Common myeloid progenitor, CD34-positive (primary cell): ENCODE measurements at regions not wholly inside any gene's neighbourhood (a gene's known extent, or its start where the extent isn't known, plus 50 kb on each side); places are given as distances from the start of the nearest gene placed in this dataset.

ENCODE experiments used
- CTCF ChIA-PET: fragments of 350-600 bp; sonication (Branson Sonifier 250); formaldehyde crosslinking; loops from one replicate; lab custom pipeline; 2021; ENCODE audit warnings: antibody characterized with exemption; lab: Charles Lee
- POLR2A ChIA-PET: fragments of 350-600 bp; sonication (Branson Sonifier 250); formaldehyde crosslinking; loops from one replicate; lab custom pipeline; 2021; ENCODE audit warnings: antibody characterized with exemption; lab: Charles Lee
- DNase-seq, 3 donors: peaks; one replicate each; pipeline versions ENCODE4 v3.0.0 to v3.0.0-alpha.2; 2013
- H3K27ac ChIP-seq, 2 experiments: 1 replicate in 1 of 2; 2 replicates in 1 of 2; pipeline ENCODE4 v1.7.0; 2013; ENCODE audit warnings: inconsistent platforms in 2 of 2, low read length in 2 of 2, mild to moderate bottlenecking in 2 of 2, low read depth in 1 of 2, moderate library complexity in 1 of 2; ENCODE audit not compliant: severe bottlenecking in 2 of 2, insufficient read depth in 1 of 2, poor library complexity in 1 of 2
- H3K27me3 ChIP-seq, 5 experiments: replicated peaks in 2 of 5; 1 replicate in 3 of 5; 2 replicates in 2 of 5; pipeline versions ENCODE4 v1.6.1 to v1.7.0; 2013; ENCODE audit warnings: low read length in 4 of 5, mild to moderate bottlenecking in 2 of 5, moderate library complexity in 2 of 5, inconsistent platforms in 1 of 5; ENCODE audit not compliant: insufficient read depth in 5 of 5, control insufficient read depth in 4 of 5
- H3K36me3 ChIP-seq, 4 experiments: 1 replicate in 2 of 4; 2 replicates in 2 of 4; pipeline versions ENCODE4 v1.6.1 to v1.7.0; 2013; ENCODE audit warnings: low read length in 3 of 4, control low read depth in 1 of 4, mild to moderate bottlenecking in 1 of 4; ENCODE audit not compliant: control insufficient read depth in 4 of 4, insufficient read depth in 4 of 4
- H3K4me1 ChIP-seq, 4 experiments: 1 replicate in 3 of 4; 2 replicates in 1 of 4; pipeline versions ENCODE4 v1.6.1 to v1.7.1; 2013; ENCODE audit warnings: low read length in 3 of 4, mild to moderate bottlenecking in 3 of 4, control low read depth in 1 of 4, inconsistent platforms in 1 of 4, moderate library complexity in 1 of 4; ENCODE audit not compliant: control insufficient read depth in 4 of 4, insufficient read depth in 4 of 4; ENCODE audit errors: control extremely low read depth in 1 of 4
- H3K4me3 ChIP-seq, 7 experiments: 1 replicate in 4 of 7; 2 replicates in 3 of 7; pipeline versions ENCODE4 v1.5.1 to v1.7.0; 2013; ENCODE audit warnings: mild to moderate bottlenecking in 7 of 7, low read length in 6 of 7, moderate library complexity in 6 of 7, inconsistent platforms in 2 of 7, low read depth in 2 of 7, control low read depth in 1 of 7; ENCODE audit not compliant: insufficient read depth in 4 of 7, control insufficient read depth in 1 of 7; ENCODE audit errors: extremely low read depth in 1 of 7
- H3K9me3 ChIP-seq, 5 experiments: 1 replicate in 4 of 5; 2 replicates in 1 of 5; pipeline versions ENCODE4 v1.6.1 to v1.7.1; 2013; ENCODE audit warnings: low read length in 4 of 5, mild to moderate bottlenecking in 2 of 5, inconsistent platforms in 1 of 5, low read depth in 1 of 5, moderate library complexity in 1 of 5; ENCODE audit not compliant: control insufficient read depth in 4 of 5, insufficient read depth in 2 of 5; ENCODE audit errors: control extremely low read depth in 1 of 5
- WGBS: methylation state at CpG from one replicate; pipeline ENCODE4 v1.1.5; 2013; ENCODE audit not compliant: insufficient coverage; 5-methylcytosine and 5-hydroxymethylcytosine counted together

GRCh38 chr13:105159841-105160240 is 1375.6 kb downstream of the EFNB2 start:
- H3K4me1 ChIP-seq = no peaks in the 10 kb centered on the region
- no peak overlapping the region for H3K4me3 ChIP-seq
- H3K27ac ChIP-seq = no peak overlapping the region
- WGBS = 14% methylated on average over 1 of the region's 1 CpG
- ChIA-PET POLR2A (no interaction called here), CTCF (no interaction called here)
- H3K9me3 ChIP-seq = no peaks in the 10 kb centered on the region
- DNase-seq = peak in 2 of 3 donors; percentile 12 to 32
- no peaks in the 10 kb centered on the region for H3K36me3 ChIP-seq
- H3K27me3 ChIP-seq = no peaks in the 10 kb centered on the region

GRCh38 chr13:105153611-105154010 is 1381.9 kb downstream of the EFNB2 start:
- ChIA-PET CTCF (no interaction called here), POLR2A (no interaction called here)
- no peaks in the 10 kb centered on the region for H3K36me3 ChIP-seq
- no peak overlapping the region for H3K27ac ChIP-seq
- peaks cover 0 to 4% (median 0%) of the 10 kb centered on the region in 5 experiments for H3K9me3 ChIP-seq
- H3K27me3 ChIP-seq = no peaks in the 10 kb centered on the region
- no peak for DNase-seq
- WGBS = no CpG with 5 or more reads among the region's 1 CpG
- no peaks in the 10 kb centered on the region for H3K4me1 ChIP-seq
- no peak overlapping the region for H3K4me3 ChIP-seq

- WGBS = 98% methylated on average over 3 of the region's 3 CpGs
- CTCF ChIA-PET = interaction anchor here (1.3 kb wide), 1 partner anchor 10 kb away, joined by 4 read pairs; no protein-coding TSS in a partner anchor
- H3K4me3 ChIP-seq = no peak overlapping the region
- H3K27ac ChIP-seq = no peak overlapping the region
- peaks cover 0 to 4% (median 0%) of the 10 kb centered on the region in 5 experiments for H3K9me3 ChIP-seq
- no peaks in the 10 kb centered on the region for H3K27me3 ChIP-seq
- no peak for DNase-seq
- no peaks in the 10 kb centered on the region for H3K36me3 ChIP-seq
- POLR2A ChIA-PET = no interaction called here
- H3K4me1 ChIP-seq = no peaks in the 10 kb centered on the region
Measured at GRCh38 chr13:105151639-105152038, 1383.8 kb downstream of the EFNB2 start.

- Histone ChIP-seq H3K36me3 (no peaks in the 10 kb centered on the region), H3K27me3 (no peaks in the 10 kb centered on the region), H3K4me3 (no peak overlapping the region), H3K9me3 (peaks cover 0 to 4% (median 0%) of the 10 kb centered on the region in 5 experiments), H3K4me1 (peaks cover 0 to 3% (median 0%) of the 10 kb centered on the region in 4 experiments), H3K27ac (no peak overlapping the region)
- WGBS = 83% methylated on average over 1 of the region's 4 CpGs
- POLR2A ChIA-PET = no interaction called here
- no peak for DNase-seq
- CTCF ChIA-PET = no interaction called here
Measured at GRCh38 chr13:105147461-105147860, 1388.0 kb downstream of the EFNB2 start.

- H3K4me3 ChIP-seq = no peak overlapping the region
- POLR2A ChIA-PET = interaction anchor here (0.6 kb wide), 1 partner anchor 33 kb away, joined by 3 read pairs; no protein-coding TSS in a partner anchor
- no peak overlapping the region for H3K27ac ChIP-seq
- H3K36me3 ChIP-seq = no peaks in the 10 kb centered on the region
- peaks cover 0 to 10% (median 5%) of the 10 kb centered on the region in 4 experiments for H3K4me1 ChIP-seq
- DNase-seq = no peak
- H3K27me3 ChIP-seq = no peaks in the 10 kb centered on the region
- CTCF ChIA-PET = no interaction called here
- 94% methylated on average over 2 of the region's 3 CpGs for WGBS
- H3K9me3 ChIP-seq = no peaks in the 10 kb centered on the region
Measured at GRCh38 chr13:105144936-105145335, 1390.5 kb downstream of the EFNB2 start.

DNA sequence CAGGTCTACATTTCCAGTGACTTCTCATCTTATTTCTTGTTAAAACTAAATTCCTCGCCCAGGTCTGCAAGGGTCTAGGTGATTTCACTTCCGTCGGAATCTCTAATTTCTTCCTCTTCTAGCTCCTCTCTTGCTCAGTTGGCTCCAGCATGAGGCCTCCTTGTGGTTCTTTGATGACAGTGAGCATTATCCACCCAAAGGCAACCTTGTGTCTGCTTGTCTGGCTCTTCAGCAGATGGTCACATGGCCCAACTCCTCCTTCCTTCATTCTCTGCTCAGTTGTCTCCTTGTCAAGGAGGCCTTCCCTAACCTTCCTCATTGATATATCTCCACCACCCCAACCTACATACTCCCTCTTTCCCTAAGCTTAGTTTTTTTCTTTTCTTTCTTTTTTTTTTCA is 1391.4 kb downstream of the EFNB2 start:
- WGBS = 100% methylated on average over 3 of the region's 3 CpGs
- ChIA-PET POLR2A (no interaction called here), CTCF (no interaction called here)
- H3K27ac ChIP-seq = no peak overlapping the region
- no peak for DNase-seq
- H3K4me3 ChIP-seq = no peak overlapping the region
- no peaks in the 10 kb centered on the region for H3K36me3 ChIP-seq
- H3K27me3 ChIP-seq = no peaks in the 10 kb centered on the region
- no peaks in the 10 kb centered on the region for H3K9me3 ChIP-seq
- peaks cover 3 to 18% (median 11%) of the 10 kb centered on the region in 4 experiments for H3K4me1 ChIP-seq

- ChIA-PET POLR2A (no interaction called here), CTCF (no interaction called here)
- peaks cover 6 to 28% (median 15%) of the 10 kb centered on the region in 4 experiments for H3K4me1 ChIP-seq
- WGBS = 20% methylated on average over 2 of the region's 2 CpGs
- DNase-seq = no peak
- H3K9me3 ChIP-seq = no peaks in the 10 kb centered on the region
- no peaks in the 10 kb centered on the region for H3K27me3 ChIP-seq
- no peak overlapping the region for H3K27ac ChIP-seq
- H3K36me3 ChIP-seq = no peaks in the 10 kb centered on the region
- no peak overlapping the region for H3K4me3 ChIP-seq
Measured at GRCh38 chr13:105142556-105142955, 1392.9 kb downstream of the EFNB2 start.
